GM23338 (cell line): ENCODE measurements at regions not wholly inside any gene's neighbourhood (a gene's known extent, or its start where the extent isn't known, plus 50 kb on each side); places are given as distances from the start of the nearest gene placed in this dataset.

ENCODE experiments used
- ATAC-seq: fragments of 200-7000 bp; cut with Tn5 transposase; 3 replicates; pipeline ENCODE4 v1.9.1; 2020
- DNase-seq: peaks from one replicate; pipeline ENCODE4 v3.0.0-alpha.2; 2015; ENCODE audit warnings: low spot score
- H2AFZ ChIP-seq: fragments of 200-600 bp; sonication (generic); 2 replicates; pipeline ENCODE4 v1.8.0; 2016; ENCODE audit warnings: antibody characterized with exemption, mild to moderate bottlenecking, moderate library complexity
- H3F3A ChIP-seq: fragments of 200-600 bp; sonication (generic); replicated peaks from 2 replicates; pipeline ENCODE4 v1.8.0; 2017; ENCODE audit warnings: antibody characterized with exemption, mixed run types, low read depth
- H3K27ac ChIP-seq: fragments of 200-600 bp; sonication (generic); 2 replicates; pipeline ENCODE4 v1.6.1; 2016; ENCODE audit warnings: low read depth
- H3K27me3 ChIP-seq: fragments of 200-600 bp; sonication (generic); 2 replicates; pipeline ENCODE4 v1.8.0; 2016; ENCODE audit warnings: mild to moderate bottlenecking, mixed run types, moderate library complexity; ENCODE audit not compliant: insufficient read depth
- H3K36me3 ChIP-seq: fragments of 200-600 bp; sonication (generic); 2 replicates; pipeline ENCODE4 v1.8.0; 2016; ENCODE audit warnings: mild to moderate bottlenecking; ENCODE audit not compliant: insufficient read depth
- H3K4me1 ChIP-seq: fragments of 200-600 bp; sonication (generic); 2 replicates; pipeline ENCODE4 v1.8.0; 2016; ENCODE audit warnings: mild to moderate bottlenecking, moderate library complexity; ENCODE audit not compliant: insufficient read depth
- H3K4me2 ChIP-seq: fragments of 200-600 bp; sonication (generic); 2 replicates; pipeline ENCODE4 v1.7.1; 2017; ENCODE audit warnings: mixed run types
- H3K4me3 ChIP-seq: fragments of 200-600 bp; sonication (generic); 2 replicates; pipeline ENCODE4 v1.6.1; 2016; ENCODE audit warnings: mixed run types
- H3K79me2 ChIP-seq: fragments of 200-600 bp; sonication (generic); replicated peaks from 2 replicates; pipeline ENCODE4 v1.8.0; 2017; ENCODE audit warnings: mild to moderate bottlenecking; ENCODE audit not compliant: insufficient read depth
- H3K9me2 ChIP-seq: fragments of 200-600 bp; sonication (generic); 2 replicates; pipeline ENCODE4 v1.8.0; 2017; ENCODE audit not compliant: insufficient read depth
- H4K20me1 ChIP-seq: fragments of 200-600 bp; sonication (generic); replicated peaks from 2 replicates; pipeline ENCODE4 v1.8.0; 2017; ENCODE audit warnings: mild to moderate bottlenecking; ENCODE audit not compliant: insufficient read depth
- H3K27ac Mint-ChIP-seq: 2 replicates; pipeline ENCODE4 v1.8.0; 2020; ENCODE audit warnings: inconsistent platforms, mild to moderate bottlenecking, moderate library complexity, mixed read lengths
- H3K27me3 Mint-ChIP-seq: 3 replicates; pipeline ENCODE4 v1.8.0; 2022; ENCODE audit warnings: low read depth, mild to moderate bottlenecking, moderate library complexity, mixed read lengths, inconsistent platforms; ENCODE audit not compliant: insufficient read depth, poor library complexity
- H3K36me3 Mint-ChIP-seq: 3 replicates; pipeline ENCODE4 v1.8.0; 2021; ENCODE audit warnings: low read depth, mild to moderate bottlenecking, inconsistent platforms, moderate library complexity, mixed read lengths
- H3K4me1 Mint-ChIP-seq: 3 replicates; pipeline ENCODE4 v1.8.0; 2020; ENCODE audit warnings: mild to moderate bottlenecking, inconsistent platforms, mixed read lengths
- H3K4me3 Mint-ChIP-seq: 3 replicates; pipeline ENCODE4 v1.8.0; 2021; ENCODE audit warnings: moderate library complexity, mild to moderate bottlenecking, inconsistent platforms, mixed read lengths
- H3K9me3 Mint-ChIP-seq: 3 replicates; pipeline ENCODE4 v1.8.0; 2020; ENCODE audit warnings: moderate library complexity, mild to moderate bottlenecking, inconsistent platforms, mixed read lengths
- CREB1 ChIP-seq: fragments of 250-450 bp; sonication (Bioruptor Pico); IDR thresholded peaks from 2 replicates; pipeline ENCODE4 v1.5.0; 2020; ENCODE audit warnings: low read depth, mild to moderate bottlenecking, moderate library complexity
- JUNB ChIP-seq: IDR thresholded peaks from one replicate; pipeline ENCODE4 v1.6.1; 2016; ENCODE audit warnings: antibody characterized with exemption; ENCODE audit not compliant: unreplicated experiment
- NANOG ChIP-seq: IDR thresholded peaks from 2 replicates; pipeline ENCODE4 v1.6.1; 2016; ENCODE audit warnings: antibody characterized with exemption, borderline replicate concordance
- POLR2AphosphoS5 ChIP-seq: IDR thresholded peaks from 2 replicates; pipeline ENCODE4 v1.6.1; 2016; ENCODE audit warnings: antibody characterized with exemption, low read depth
- STAT1 ChIP-seq: IDR thresholded peaks from one replicate; pipeline ENCODE4 v1.6.1; 2016; ENCODE audit warnings: antibody characterized with exemption; ENCODE audit not compliant: unreplicated experiment
- ZNF114 ChIP-seq: fragments of 250-450 bp; sonication (Bioruptor Pico); IDR thresholded peaks from 2 replicates; pipeline ENCODE4 v1.5.0; 2020; ENCODE audit warnings: mild to moderate bottlenecking, moderate library complexity
- ZNF331 ChIP-seq: fragments of 250-450 bp; sonication (Bioruptor Pico); IDR thresholded peaks from 2 replicates; pipeline ENCODE4 v1.5.0; 2020; ENCODE audit warnings: low read depth, mild to moderate bottlenecking, moderate library complexity
- TF ChIP-seq, protein P1 (sequence below): IDR thresholded peaks from one replicate; pipeline ENCODE4 v1.6.1; 2018; ENCODE audit warnings: antibody characterized with exemption; ENCODE audit not compliant: unreplicated experiment
- TF ChIP-seq, protein P2 (sequence below): IDR thresholded peaks from 2 replicates; pipeline ENCODE4 v1.6.1; 2016; ENCODE audit warnings: antibody characterized with exemption
- TF ChIP-seq, protein P3 (sequence below), 2 experiments: fragments of 200-600 bp in 1 of 2; sonication (generic) in 1 of 2; conservative IDR thresholded peaks; 2 replicates each; pipeline versions ENCODE4 v1.5.1 to v1.6.1; 2016 to 2017; ENCODE audit warnings: antibody characterized with exemption in 2 of 2, low read depth in 2 of 2, mild to moderate bottlenecking in 2 of 2, moderate library complexity in 1 of 2

DNA sequence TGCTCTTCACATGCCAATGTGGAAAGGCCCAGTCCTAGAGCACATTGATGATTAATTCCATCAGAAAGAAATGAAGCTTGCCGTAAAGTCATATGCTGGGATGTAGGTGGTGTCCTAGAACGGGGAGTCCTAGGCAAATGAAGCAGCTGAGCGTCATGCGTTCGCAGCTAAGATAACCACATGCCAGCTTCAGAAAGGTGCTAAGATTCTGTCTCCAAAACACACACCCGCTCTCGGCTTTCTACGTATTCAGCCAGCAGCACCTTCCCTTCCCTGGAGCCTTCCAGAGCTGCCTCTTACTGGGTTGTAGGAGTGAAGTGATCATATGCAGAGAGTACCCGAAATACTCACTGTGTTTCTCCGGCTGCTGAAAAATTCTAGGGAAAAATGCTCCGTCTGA is 421.6 kb upstream of the ID2 start (continued):
- TF ChIP-seq, protein P1, sequence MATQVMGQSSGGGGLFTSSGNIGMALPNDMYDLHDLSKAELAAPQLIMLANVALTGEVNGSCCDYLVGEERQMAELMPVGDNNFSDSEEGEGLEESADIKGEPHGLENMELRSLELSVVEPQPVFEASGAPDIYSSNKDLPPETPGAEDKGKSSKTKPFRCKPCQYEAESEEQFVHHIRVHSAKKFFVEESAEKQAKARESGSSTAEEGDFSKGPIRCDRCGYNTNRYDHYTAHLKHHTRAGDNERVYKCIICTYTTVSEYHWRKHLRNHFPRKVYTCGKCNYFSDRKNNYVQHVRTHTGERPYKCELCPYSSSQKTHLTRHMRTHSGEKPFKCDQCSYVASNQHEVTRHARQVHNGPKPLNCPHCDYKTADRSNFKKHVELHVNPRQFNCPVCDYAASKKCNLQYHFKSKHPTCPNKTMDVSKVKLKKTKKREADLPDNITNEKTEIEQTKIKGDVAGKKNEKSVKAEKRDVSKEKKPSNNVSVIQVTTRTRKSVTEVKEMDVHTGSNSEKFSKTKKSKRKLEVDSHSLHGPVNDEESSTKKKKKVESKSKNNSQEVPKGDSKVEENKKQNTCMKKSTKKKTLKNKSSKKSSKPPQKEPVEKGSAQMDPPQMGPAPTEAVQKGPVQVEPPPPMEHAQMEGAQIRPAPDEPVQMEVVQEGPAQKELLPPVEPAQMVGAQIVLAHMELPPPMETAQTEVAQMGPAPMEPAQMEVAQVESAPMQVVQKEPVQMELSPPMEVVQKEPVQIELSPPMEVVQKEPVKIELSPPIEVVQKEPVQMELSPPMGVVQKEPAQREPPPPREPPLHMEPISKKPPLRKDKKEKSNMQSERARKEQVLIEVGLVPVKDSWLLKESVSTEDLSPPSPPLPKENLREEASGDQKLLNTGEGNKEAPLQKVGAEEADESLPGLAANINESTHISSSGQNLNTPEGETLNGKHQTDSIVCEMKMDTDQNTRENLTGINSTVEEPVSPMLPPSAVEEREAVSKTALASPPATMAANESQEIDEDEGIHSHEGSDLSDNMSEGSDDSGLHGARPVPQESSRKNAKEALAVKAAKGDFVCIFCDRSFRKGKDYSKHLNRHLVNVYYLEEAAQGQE: no peak
- no peak for TF ChIP-seq STAT1

DNA sequence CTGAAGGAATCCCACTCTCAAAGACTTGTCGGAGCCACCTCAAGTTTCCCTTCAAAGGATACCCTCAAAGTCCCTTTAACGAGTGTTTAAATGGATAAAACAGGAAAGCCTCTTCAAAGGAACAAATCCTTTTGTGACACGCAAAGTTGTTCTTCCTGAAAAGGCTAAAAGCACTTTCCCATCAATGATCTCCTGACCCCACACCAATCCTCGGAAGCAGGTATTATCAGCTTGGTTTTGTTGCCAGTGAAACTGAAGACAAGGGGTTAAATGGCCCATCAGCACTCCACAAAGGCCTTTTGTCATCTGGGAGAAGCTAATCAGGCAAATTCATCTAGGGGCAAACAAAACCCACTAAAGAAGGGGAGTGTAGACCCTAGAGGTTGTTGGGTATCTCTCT is 418.0 kb upstream of the ID2 start:
- TF ChIP-seq, protein P2, sequence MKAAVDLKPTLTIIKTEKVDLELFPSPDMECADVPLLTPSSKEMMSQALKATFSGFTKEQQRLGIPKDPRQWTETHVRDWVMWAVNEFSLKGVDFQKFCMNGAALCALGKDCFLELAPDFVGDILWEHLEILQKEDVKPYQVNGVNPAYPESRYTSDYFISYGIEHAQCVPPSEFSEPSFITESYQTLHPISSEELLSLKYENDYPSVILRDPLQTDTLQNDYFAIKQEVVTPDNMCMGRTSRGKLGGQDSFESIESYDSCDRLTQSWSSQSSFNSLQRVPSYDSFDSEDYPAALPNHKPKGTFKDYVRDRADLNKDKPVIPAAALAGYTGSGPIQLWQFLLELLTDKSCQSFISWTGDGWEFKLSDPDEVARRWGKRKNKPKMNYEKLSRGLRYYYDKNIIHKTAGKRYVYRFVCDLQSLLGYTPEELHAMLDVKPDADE: no peak
- no peak for TF ChIP-seq ZNF114 (CRISPR knock-in tag)
- TF ChIP-seq POLR2AphosphoS5: no peak
- H3K36me3 Mint-ChIP-seq: no peaks in the 10 kb centered on the region
- H3K27ac Mint-ChIP-seq: no peak overlapping the region
- Histone ChIP-seq H3K27ac (no peak overlapping the region), H3K27me3 (no peaks in the 10 kb centered on the region), H3K4me1 (peaks cover 6% of the 10 kb centered on the region), H3K79me2 (no peaks in the 10 kb centered on the region), H3K4me2 (no peak overlapping the region), H3F3A (no peaks in the 10 kb centered on the region), H3K4me3 (no peak overlapping the region), H2AFZ (peak overlapping the region; percentile 16; the same call in 1 of the 2 replicates), H3K36me3 (no peaks in the 10 kb centered on the region), H4K20me1 (no peaks in the 10 kb centered on the region), H3K9me2 (peaks cover 13% of the 10 kb centered on the region)
- DNase-seq (no peak), ATAC-seq (peak; percentile 69)
- peaks cover 32% of the 10 kb centered on the region; the same call in 2 of the 3 replicates for H3K4me1 Mint-ChIP-seq
- no peak overlapping the region for H3K4me3 Mint-ChIP-seq
- no peaks in the 10 kb centered on the region for H3K9me3 Mint-ChIP-seq
- H3K27me3 Mint-ChIP-seq: peaks cover 2% of the 10 kb centered on the region

DNA sequence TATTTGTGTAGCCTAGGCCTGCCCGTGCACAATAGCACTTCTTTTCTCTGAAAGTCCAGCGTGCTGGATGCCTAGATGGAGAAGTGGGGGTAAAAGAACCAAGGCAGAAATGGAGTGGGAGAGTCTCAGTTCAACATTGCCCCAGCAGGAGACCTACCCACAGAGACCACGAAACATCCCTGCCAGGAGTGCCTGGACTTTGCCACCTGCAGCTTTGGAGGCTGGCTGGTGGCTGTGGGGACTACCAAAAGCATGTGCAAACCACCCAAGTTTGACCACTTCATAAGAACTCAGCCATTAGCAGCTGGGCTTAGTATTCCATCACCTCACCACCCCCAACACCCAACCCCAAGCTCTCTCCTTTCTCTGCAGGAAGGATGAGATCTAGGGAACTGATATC is 416.9 kb upstream of the ID2 start:
- H3K27ac ChIP-seq: no peak overlapping the region
- H3K36me3 Mint-ChIP-seq: no peaks in the 10 kb centered on the region
- DNase-seq (no peak), ATAC-seq (no peak)
- H3K4me1 ChIP-seq: peaks cover 6% of the 10 kb centered on the region
- H3K4me1 Mint-ChIP-seq: peaks cover 32% of the 10 kb centered on the region; the same call in 2 of the 3 replicates
- peaks cover 2% of the 10 kb centered on the region for H3K27me3 Mint-ChIP-seq
- no peak overlapping the region for H3K4me2 ChIP-seq
- no peak overlapping the region for H3K27ac Mint-ChIP-seq
- H3K36me3 ChIP-seq: no peaks in the 10 kb centered on the region
- H3K79me2 ChIP-seq: no peaks in the 10 kb centered on the region
- no peak overlapping the region for H3K4me3 ChIP-seq
- H3K4me3 Mint-ChIP-seq: no peak overlapping the region
- H2AFZ ChIP-seq: no peak overlapping the region
- no peaks in the 10 kb centered on the region for H3F3A ChIP-seq
- no peaks in the 10 kb centered on the region for H4K20me1 ChIP-seq
- H3K27me3 ChIP-seq: no peaks in the 10 kb centered on the region
- H3K9me2 ChIP-seq: peaks cover 13% of the 10 kb centered on the region
- H3K9me3 Mint-ChIP-seq: no peaks in the 10 kb centered on the region
- TF ChIP-seq ZNF114 (CRISPR knock-in tag) (no peak), POLR2AphosphoS5 (no peak), ZNF331 (CRISPR knock-in tag) (no peak), CREB1 (CRISPR knock-in tag) (no peak), JUNB (no peak), NANOG (no peak), STAT1 (no peak)
- TF ChIP-seq, protein P2: no peak
- TF ChIP-seq, protein P3, sequence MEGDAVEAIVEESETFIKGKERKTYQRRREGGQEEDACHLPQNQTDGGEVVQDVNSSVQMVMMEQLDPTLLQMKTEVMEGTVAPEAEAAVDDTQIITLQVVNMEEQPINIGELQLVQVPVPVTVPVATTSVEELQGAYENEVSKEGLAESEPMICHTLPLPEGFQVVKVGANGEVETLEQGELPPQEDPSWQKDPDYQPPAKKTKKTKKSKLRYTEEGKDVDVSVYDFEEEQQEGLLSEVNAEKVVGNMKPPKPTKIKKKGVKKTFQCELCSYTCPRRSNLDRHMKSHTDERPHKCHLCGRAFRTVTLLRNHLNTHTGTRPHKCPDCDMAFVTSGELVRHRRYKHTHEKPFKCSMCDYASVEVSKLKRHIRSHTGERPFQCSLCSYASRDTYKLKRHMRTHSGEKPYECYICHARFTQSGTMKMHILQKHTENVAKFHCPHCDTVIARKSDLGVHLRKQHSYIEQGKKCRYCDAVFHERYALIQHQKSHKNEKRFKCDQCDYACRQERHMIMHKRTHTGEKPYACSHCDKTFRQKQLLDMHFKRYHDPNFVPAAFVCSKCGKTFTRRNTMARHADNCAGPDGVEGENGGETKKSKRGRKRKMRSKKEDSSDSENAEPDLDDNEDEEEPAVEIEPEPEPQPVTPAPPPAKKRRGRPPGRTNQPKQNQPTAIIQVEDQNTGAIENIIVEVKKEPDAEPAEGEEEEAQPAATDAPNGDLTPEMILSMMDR (conservative IDR thresholded peaks at IDR 0.05; ENCODE audit: low read depth in 2 of 2): no peak
- TF ChIP-seq, protein P1: no peak
